ENCODE measurements at regions not wholly inside any gene's neighbourhood (a gene's known extent, or its start where the extent isn't known, plus 50 kb on each side); places are given as distances from the start of the nearest gene placed in this dataset.

DNA sequence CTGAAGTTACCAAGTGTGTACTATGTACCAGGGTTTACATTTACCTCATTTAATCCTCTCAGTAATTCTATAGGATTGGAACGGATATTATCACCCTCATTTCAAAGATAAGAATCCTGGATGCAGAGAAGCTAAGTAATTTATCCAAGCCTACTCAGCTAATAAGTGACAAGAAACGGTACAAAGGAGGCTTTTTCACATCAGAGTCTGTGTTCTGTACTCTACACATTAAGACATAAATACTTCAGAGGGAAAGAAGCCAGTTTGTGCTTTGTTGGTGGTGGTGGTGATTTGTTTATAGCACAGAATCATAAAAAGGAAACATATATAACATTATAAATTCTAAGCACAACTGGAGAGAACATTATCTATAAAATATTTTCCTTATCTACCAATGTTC lies 88.3 kb upstream of the HMGCLL1 start:
- peaks cover 6% of the 10 kb centered on the region for H3K4me1 ChIP-seq (ENCODE audit: control insufficient read depth, low read depth, low read length)
- H3K27me3 ChIP-seq (ENCODE audit: control insufficient read depth, insufficient read depth, low read length): no peaks in the 10 kb centered on the region
- H3K4me3 ChIP-seq (ENCODE audit: low read length): no peak overlapping the region
- no peak overlapping the region for H3K9ac ChIP-seq (ENCODE audit: low read length)
- no peaks in the 10 kb centered on the region for H3K9me3 ChIP-seq (ENCODE audit: control insufficient read depth, low read depth, low read length)
- no peaks in the 10 kb centered on the region for H3K36me3 ChIP-seq (ENCODE audit: control insufficient read depth, low read depth, low read length)
- H3K27ac ChIP-seq (ENCODE audit: low read length): no peak overlapping the region

- peaks cover 6% of the 10 kb centered on the region for H3K4me1 ChIP-seq (ENCODE audit: control insufficient read depth, low read depth, low read length)
- no peaks in the 10 kb centered on the region for H3K27me3 ChIP-seq (ENCODE audit: control insufficient read depth, insufficient read depth, low read length)
- no peaks in the 10 kb centered on the region for H3K36me3 ChIP-seq (ENCODE audit: control insufficient read depth, low read depth, low read length)
- no peak overlapping the region for H3K9ac ChIP-seq (ENCODE audit: low read length)
- H3K4me3 ChIP-seq (ENCODE audit: low read length): no peak overlapping the region
- no peak overlapping the region for H3K27ac ChIP-seq (ENCODE audit: low read length)
- no peaks in the 10 kb centered on the region for H3K9me3 ChIP-seq (ENCODE audit: control insufficient read depth, low read depth, low read length)
Measured at GRCh38 chr6:55666606-55667225, 87.7 kb upstream of the HMGCLL1 start.

DNA sequence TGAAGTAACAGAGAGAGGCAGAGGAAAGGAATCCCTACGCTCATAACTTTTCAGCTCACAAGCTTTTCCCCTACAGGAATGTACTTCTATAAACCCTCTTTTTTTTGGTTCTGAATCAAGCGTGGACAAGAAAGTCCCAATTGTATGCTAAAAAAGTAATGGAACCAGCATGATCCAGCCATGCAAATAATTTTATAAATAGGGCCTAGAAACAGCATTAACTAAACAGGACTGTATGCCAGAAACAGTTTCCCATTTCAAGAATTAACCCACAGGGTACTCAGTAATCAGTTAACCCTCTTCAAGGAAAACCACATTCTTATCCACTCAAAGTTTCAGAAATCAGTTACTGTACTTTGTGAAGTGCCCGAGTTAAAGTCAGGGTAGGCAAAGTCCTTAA lies 87.0 kb upstream of the HMGCLL1 start:
- H3K9ac ChIP-seq (ENCODE audit: low read length): no peak overlapping the region
- no peak overlapping the region for H3K27ac ChIP-seq (ENCODE audit: low read length)
- no peaks in the 10 kb centered on the region for H3K27me3 ChIP-seq (ENCODE audit: control insufficient read depth, insufficient read depth, low read length)
- no peaks in the 10 kb centered on the region for H3K36me3 ChIP-seq (ENCODE audit: control insufficient read depth, low read depth, low read length)
- no peaks in the 10 kb centered on the region for H3K9me3 ChIP-seq (ENCODE audit: control insufficient read depth, low read depth, low read length)
- H3K4me3 ChIP-seq (ENCODE audit: low read length): no peak overlapping the region
- H3K4me1 ChIP-seq (ENCODE audit: control insufficient read depth, low read depth, low read length): peaks cover 2% of the 10 kb centered on the region

DNA sequence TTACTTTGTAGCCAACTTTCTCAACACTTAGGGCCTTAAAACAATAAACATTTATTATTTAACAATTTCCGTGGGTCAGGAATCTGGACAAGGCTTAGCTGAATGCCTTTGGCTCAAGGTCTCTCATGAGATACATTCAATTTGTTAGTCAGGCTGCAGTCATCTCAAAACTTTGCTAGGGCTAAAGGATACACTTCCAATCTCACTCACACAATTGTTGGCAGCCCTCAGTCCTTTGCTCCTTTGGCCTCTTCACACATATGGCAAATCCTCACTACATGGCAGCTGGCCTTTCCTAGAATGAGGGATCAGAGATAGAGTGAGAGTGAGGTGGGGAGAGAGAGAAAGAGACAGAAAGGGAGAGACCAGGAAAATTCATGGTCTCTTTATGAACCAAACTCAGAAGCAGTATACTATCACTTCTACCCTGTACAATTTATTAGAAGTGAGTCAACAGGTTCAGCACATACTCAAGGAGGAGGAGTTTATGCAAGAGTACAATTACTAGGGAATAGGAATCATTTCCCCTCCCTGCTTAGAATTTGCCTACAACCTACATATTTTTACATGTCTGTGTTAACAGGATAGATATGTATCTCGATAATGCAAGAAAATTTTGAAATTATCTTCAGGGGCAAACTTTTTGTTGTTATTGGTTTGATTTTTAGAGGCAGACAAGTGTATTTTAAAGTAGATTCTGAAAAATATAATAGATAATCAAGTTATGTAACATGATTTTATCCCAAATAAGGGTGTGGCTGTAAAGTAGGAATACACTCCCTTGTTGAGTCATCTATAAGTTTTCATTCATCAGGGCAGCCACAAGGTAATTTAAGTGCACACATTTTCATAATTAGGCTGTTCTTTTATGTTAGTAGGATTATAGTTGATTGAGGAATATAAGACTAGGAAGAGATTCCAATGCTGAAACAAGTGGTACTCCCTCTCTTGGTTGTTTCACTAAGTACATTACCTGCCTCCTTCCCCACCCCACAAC lies 85.9 kb upstream of the HMGCLL1 start:
- H3K4me3 ChIP-seq (ENCODE audit: low read length): no peak overlapping the region
- no peak overlapping the region for H3K9ac ChIP-seq (ENCODE audit: low read length)
- no peaks in the 10 kb centered on the region for H3K9me3 ChIP-seq (ENCODE audit: control insufficient read depth, low read depth, low read length)
- no peaks in the 10 kb centered on the region for H3K27me3 ChIP-seq (ENCODE audit: control insufficient read depth, insufficient read depth, low read length)
- no peak overlapping the region for H3K27ac ChIP-seq (ENCODE audit: low read length)
- H3K36me3 ChIP-seq (ENCODE audit: control insufficient read depth, low read depth, low read length): no peaks in the 10 kb centered on the region
- H3K4me1 ChIP-seq (ENCODE audit: control insufficient read depth, low read depth, low read length): no peaks in the 10 kb centered on the region

DNA sequence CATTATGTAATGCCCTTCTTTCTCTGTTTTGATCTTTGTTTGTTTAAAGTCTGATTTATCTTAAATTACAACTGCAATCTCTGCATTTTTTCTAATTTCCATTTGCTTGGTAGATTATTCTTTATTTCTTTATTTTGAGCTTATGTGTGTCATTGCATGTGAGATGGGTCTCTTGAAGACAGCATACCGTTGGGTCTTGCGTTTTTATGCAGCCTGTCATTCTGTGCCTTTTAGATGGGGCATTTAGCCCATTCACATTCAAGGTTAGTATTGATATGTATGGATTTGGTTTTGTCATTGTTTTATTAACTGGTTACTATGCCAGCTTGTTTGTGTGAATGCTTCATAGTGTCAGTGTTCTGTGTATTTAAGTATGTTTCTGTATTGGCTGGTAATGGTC lies 84.9 kb upstream of the HMGCLL1 start:
- no peaks in the 10 kb centered on the region for H3K4me1 ChIP-seq (ENCODE audit: control insufficient read depth, low read depth, low read length)
- H3K36me3 ChIP-seq (ENCODE audit: control insufficient read depth, low read depth, low read length): no peaks in the 10 kb centered on the region
- no peak overlapping the region for H3K9ac ChIP-seq (ENCODE audit: low read length)
- H3K27me3 ChIP-seq (ENCODE audit: control insufficient read depth, insufficient read depth, low read length): no peaks in the 10 kb centered on the region
- no peak overlapping the region for H3K4me3 ChIP-seq (ENCODE audit: low read length)
- H3K27ac ChIP-seq (ENCODE audit: low read length): no peak overlapping the region
- H3K9me3 ChIP-seq (ENCODE audit: control insufficient read depth, low read depth, low read length): no peaks in the 10 kb centered on the region

DNA sequence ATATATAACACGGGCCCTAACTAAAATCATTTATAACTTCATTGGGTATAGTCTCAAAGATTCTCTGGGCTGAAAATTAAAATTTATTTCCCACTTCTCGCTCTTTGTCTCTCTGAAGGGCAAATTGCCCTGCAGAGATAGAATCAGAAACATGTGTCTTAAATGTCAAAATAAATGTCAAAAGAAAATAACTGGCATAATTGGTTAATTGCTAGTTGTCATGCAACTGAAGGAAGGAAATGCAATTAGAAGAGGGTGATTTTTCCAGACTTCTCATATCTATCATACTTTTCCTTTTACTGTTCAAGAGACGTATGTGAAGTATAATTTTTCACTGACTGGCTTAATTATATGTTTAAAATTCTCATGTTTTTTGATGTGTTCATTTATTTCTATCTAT lies 80.3 kb upstream of the HMGCLL1 start:
- H3K9ac ChIP-seq (ENCODE audit: low read length): no peak overlapping the region

GRCh38 chr6:55654445-55654844 lies 75.5 kb upstream of the HMGCLL1 start:
- Histone ChIP-seq H3K4me3 (ENCODE audit: low read length) (no peak overlapping the region), H3K36me3 (ENCODE audit: control insufficient read depth, low read depth, low read length) (no peaks in the 10 kb centered on the region), H3K4me1 (ENCODE audit: control insufficient read depth, low read depth, low read length) (peaks cover 2% of the 10 kb centered on the region), H3K9me3 (ENCODE audit: control insufficient read depth, low read depth, low read length) (no peaks in the 10 kb centered on the region), H3K27me3 (ENCODE audit: control insufficient read depth, insufficient read depth, low read length) (no peaks in the 10 kb centered on the region), H3K27ac (ENCODE audit: low read length) (no peak overlapping the region), H3K9ac (ENCODE audit: low read length) (no peak overlapping the region)

More for the DNA sequence above, 80.3 kb upstream of the HMGCLL1 start:
- Histone ChIP-seq H3K9me3 (ENCODE audit: control insufficient read depth, low read depth, low read length) (no peaks in the 10 kb centered on the region), H3K4me3 (ENCODE audit: low read length) (no peak overlapping the region), H3K27ac (ENCODE audit: low read length) (no peak overlapping the region), H3K36me3 (ENCODE audit: control insufficient read depth, low read depth, low read length) (no peaks in the 10 kb centered on the region), H3K4me1 (ENCODE audit: control insufficient read depth, low read depth, low read length) (no peaks in the 10 kb centered on the region), H3K27me3 (ENCODE audit: control insufficient read depth, insufficient read depth, low read length) (no peaks in the 10 kb centered on the region)

DNA sequence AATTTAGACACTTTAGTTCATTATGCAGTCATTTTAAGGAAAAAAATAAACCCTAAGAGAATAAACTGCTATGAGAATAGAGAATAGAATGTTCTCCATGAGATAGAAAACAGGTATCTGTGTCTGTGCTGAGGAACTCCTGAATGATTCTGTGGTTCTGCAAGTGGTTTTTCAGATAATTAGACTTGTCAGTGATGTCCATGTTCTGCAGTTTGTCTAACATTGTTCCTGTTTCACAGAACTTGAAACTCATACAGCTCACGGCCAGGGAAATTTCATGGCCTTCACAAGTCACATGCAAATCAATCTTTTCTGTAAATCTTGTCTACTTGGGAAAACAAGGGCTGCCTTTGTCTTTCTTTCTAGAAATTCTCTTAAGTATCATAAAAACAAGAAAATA lies 73.4 kb upstream of the HMGCLL1 start:
- Histone ChIP-seq H3K4me1 (ENCODE audit: control insufficient read depth, low read depth, low read length) (peaks cover 9% of the 10 kb centered on the region), H3K27ac (ENCODE audit: low read length) (no peak overlapping the region), H3K4me3 (ENCODE audit: low read length) (no peak overlapping the region), H3K36me3 (ENCODE audit: control insufficient read depth, low read depth, low read length) (no peaks in the 10 kb centered on the region), H3K27me3 (ENCODE audit: control insufficient read depth, insufficient read depth, low read length) (no peaks in the 10 kb centered on the region), H3K9me3 (ENCODE audit: control insufficient read depth, low read depth, low read length) (no peaks in the 10 kb centered on the region), H3K9ac (ENCODE audit: low read length) (no peak overlapping the region)

GRCh38 chr6:55651015-55651414 lies 72.0 kb upstream of the HMGCLL1 start:
- peaks cover 9% of the 10 kb centered on the region for H3K4me1 ChIP-seq (ENCODE audit: control insufficient read depth, low read depth, low read length)
- no peaks in the 10 kb centered on the region for H3K27me3 ChIP-seq (ENCODE audit: control insufficient read depth, insufficient read depth, low read length)
- H3K27ac ChIP-seq (ENCODE audit: low read length): no peak overlapping the region
- H3K9ac ChIP-seq (ENCODE audit: low read length): no peak overlapping the region
- no peaks in the 10 kb centered on the region for H3K36me3 ChIP-seq (ENCODE audit: control insufficient read depth, low read depth, low read length)
- no peak overlapping the region for H3K4me3 ChIP-seq (ENCODE audit: low read length)
- H3K9me3 ChIP-seq (ENCODE audit: control insufficient read depth, low read depth, low read length): no peaks in the 10 kb centered on the region

GRCh38 chr6:55643861-55644260 lies 64.9 kb upstream of the HMGCLL1 start:
- Histone ChIP-seq H3K9ac (ENCODE audit: low read length) (no peak overlapping the region), H3K36me3 (ENCODE audit: control insufficient read depth, low read depth, low read length) (no peaks in the 10 kb centered on the region), H3K9me3 (ENCODE audit: control insufficient read depth, low read depth, low read length) (no peaks in the 10 kb centered on the region), H3K4me3 (ENCODE audit: low read length) (no peak overlapping the region), H3K4me1 (ENCODE audit: control insufficient read depth, low read depth, low read length) (peaks cover under 1% of the 10 kb centered on the region), H3K27me3 (ENCODE audit: control insufficient read depth, insufficient read depth, low read length) (no peaks in the 10 kb centered on the region), H3K27ac (ENCODE audit: low read length) (no peak overlapping the region)

DNA sequence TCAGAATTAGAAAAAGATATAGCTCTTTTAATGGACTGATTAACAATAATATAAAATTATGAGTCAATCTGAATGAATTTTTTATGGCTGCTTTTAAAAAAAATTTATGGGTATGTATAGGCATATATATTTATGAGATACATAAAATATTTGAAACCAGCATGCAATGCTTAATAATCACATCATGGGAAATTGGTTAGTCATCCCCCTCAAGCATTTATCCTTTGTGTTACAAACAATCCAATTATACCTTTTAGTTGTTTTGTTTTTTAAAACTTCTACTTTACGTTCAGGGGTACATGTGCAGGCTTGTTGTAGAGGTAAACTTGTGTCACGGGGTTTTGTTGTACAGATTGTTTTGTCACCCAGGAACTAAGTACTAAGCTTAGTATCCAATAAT lies 63.4 kb upstream of the HMGCLL1 start:
- Histone ChIP-seq H3K27me3 (ENCODE audit: control insufficient read depth, insufficient read depth, low read length) (no peaks in the 10 kb centered on the region), H3K27ac (ENCODE audit: low read length) (no peak overlapping the region), H3K9ac (ENCODE audit: low read length) (no peak overlapping the region), H3K4me1 (ENCODE audit: control insufficient read depth, low read depth, low read length) (no peaks in the 10 kb centered on the region), H3K36me3 (ENCODE audit: control insufficient read depth, low read depth, low read length) (no peaks in the 10 kb centered on the region), H3K9me3 (ENCODE audit: control insufficient read depth, low read depth, low read length) (no peaks in the 10 kb centered on the region), H3K4me3 (ENCODE audit: low read length) (no peak overlapping the region)

Data from iPS-18a (cell line).